ENCODE measurements at regions not wholly inside any gene's neighbourhood (a gene's known extent, or its start where the extent isn't known, plus 50 kb on each side); places are given as distances from the start of the nearest gene placed in this dataset.

GRCh38 chr18:77785415-77785975 lies 535.8 kb downstream of the GALR1 start:
- TF ChIP-seq ZFP30 (CRISPR knock-in tag; IDR thresholded peaks at IDR 0.05) (no peak), ZNF8 (CRISPR knock-in tag; IDR thresholded peaks at IDR 0.05) (no peak), ISL1 (CRISPR knock-in tag; IDR thresholded peaks at IDR 0.05) (no peak), TSHZ2 (CRISPR knock-in tag; IDR thresholded peaks at IDR 0.05) (no peak), OSR1 (CRISPR knock-in tag; IDR thresholded peaks at IDR 0.05) (no peak), PATZ1 (CRISPR knock-in tag; IDR thresholded peaks at IDR 0.05; ENCODE audit: borderline replicate concordance) (no peak), SNAI2 (CRISPR knock-in tag; IDR thresholded peaks at IDR 0.05) (no peak), ARNTL (CRISPR knock-in tag; IDR thresholded peaks at IDR 0.05; ENCODE audit: borderline replicate concordance, low read depth) (no peak), ZC3H10 (CRISPR knock-in tag; IDR thresholded peaks at IDR 0.05) (no peak), TCF4 (CRISPR knock-in tag; IDR thresholded peaks at IDR 0.05; ENCODE audit: borderline replicate concordance) (no peak), ZFP3 (CRISPR knock-in tag; IDR thresholded peaks at IDR 0.05) (no peak)
